NCI-H226 (cell line): ENCODE measurements at regions not wholly inside any gene's neighbourhood (a gene's known extent, or its start where the extent isn't known, plus 50 kb on each side); places are given as distances from the start of the nearest gene placed in this dataset.

ENCODE experiments used
- DNase-seq: peaks from one replicate; pipeline ENCODE4 v3.0.0-alpha.2; 2015

- no peak for DNase-seq
Measured at GRCh38 chr12:90020436-90020835, 311.8 kb upstream of the ATP2B1 start.

DNA sequence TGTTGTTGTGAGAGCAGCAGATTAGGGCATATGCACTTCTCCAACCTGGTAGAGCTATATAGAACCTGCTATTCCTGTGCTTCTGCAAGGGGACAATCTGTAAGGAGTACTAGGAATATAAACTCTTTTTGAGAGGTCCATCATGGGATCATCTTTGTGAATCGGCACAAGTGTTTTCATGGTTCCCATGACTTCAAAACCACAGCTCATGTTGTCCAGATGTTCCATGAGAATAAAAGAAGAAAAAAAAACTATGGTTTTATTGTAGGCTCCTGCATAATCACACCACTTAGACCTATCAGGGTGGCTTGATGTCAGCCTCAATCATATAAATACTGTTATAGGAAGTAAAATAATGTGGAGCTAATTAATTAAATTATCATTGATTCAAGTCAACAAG lies 311.4 kb upstream of the ATP2B1 start:
- no peak for DNase-seq

- no peak for DNase-seq
Measured at GRCh38 chr12:90017316-90017715, 308.7 kb upstream of the ATP2B1 start.

DNA sequence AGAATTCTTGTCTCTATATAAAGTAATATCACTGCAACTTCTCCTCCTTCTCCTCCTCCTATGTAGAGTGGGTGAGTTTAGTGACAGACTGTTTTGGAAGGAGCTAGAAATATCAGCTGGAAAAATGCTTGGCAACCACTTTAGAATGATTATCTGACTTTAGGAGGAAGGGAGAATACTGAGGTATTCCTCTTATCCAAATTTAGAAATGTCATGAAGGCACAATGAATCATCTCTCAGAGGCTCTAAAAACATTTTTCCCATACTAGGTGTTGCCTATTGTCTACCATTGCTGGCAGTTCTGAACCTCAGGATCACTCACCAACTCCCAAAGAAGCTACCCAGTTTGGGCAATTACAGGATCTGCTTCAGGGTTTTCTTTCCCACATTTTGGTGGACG lies 306.6 kb upstream of the ATP2B1 start:
- peak; percentile 64 for DNase-seq

GRCh38 chr12:90013409-90013808 lies 304.8 kb upstream of the ATP2B1 start:
- no peak for DNase-seq

- DNase-seq = no peak
Measured at GRCh38 chr12:90010089-90010488, 301.5 kb upstream of the ATP2B1 start.

DNA sequence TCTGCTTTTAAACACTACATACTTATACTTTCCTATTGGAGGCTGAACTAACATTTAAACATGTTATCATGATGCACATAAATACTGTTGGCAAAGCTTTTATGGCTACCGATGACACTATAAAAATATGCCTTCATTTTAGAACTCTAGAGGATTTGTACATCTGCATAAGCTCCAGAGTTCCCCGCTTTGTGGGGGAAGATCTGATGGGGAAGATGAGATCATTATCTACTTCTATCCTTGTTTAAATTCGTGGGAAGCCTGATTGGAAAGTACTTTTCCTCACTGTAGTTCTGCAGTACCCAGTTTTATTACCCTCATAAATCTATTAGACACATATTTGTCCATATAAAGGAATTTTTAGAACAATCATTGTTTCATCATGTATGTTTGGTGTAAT lies 299.6 kb upstream of the ATP2B1 start:
- DNase-seq = no peak

GRCh38 chr12:90004319-90005074 lies 295.9 kb upstream of the ATP2B1 start:
- no peak for DNase-seq

DNA sequence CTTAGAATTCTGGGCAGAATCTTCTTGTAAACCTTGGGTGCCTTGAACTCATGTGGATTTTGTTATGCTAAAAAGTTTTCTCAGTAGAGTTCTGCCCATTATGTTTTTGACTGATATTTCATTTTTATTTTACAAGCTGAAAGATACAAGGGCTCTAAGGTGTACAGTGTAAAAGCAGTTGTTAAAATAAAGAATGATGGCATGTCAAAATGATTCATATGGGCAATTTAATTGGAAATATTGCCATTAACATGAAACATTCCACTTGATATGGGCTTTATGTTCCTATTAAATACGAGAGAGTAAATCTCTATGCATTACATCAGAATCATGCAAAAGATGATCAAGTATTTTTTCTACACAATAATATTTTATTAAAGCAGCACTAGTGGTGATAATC lies 295.1 kb upstream of the ATP2B1 start:
- DNase-seq = no peak

DNA sequence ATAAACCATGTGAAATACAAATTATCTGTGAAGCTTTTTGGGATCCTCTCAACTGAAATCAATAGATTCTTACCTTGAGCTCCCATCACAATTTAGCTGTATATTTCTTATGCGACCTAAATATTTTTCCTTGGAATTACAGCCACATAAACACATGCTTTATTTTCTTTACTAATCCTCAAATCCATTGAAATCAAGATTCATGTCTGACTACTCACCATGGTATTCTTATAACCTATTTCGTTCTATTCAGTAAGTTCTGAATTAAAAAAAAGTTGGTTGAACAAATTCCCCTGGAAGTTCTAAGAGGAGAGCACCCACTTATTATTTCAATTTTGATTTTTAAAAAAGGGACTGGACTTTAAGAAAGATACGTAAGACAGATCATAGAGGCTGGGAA lies 292.1 kb upstream of the ATP2B1 start:
- DNase-seq = no peak

GRCh38 chr12:89999699-90000505 lies 291.3 kb upstream of the ATP2B1 start:
- DNase-seq = peak; percentile 28

DNA sequence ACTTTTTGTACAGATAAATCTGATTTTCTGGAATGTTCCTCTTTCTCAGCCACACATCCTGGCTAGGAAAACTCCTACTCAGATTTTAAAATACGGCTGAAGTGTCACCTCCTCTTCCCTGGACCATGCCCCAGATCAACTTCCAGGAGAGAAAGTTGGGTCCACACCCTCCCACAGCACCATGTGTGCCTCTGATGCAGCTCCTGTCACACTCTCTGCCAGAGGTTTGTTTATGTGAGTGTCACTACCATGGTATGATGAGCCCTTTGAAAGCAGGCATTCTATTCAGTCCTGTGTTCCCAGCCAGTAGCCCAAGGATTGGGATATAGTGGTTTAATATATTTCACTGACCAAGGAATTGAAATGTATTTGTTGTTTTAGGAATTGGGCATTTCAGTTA lies 287.2 kb upstream of the ATP2B1 start:
- no peak for DNase-seq

DNA sequence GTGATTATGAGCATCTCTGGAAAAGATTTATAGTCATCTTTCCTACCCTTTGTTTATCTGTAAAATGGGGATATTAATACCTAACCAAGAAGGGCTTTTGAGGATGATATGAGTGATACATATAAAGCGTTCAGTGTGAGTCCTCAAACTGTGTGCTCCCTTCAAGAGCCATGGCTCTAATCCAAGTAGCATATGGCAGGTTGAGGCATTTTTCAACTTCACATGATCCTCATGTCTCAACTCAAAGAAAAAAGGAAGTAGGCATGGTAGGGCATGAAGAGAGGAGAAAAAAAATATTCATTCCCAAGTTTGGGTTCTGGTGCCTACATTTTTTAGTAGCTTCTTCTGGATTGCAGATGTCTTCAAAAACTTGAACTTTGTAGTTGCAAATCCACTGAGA lies 286.3 kb upstream of the ATP2B1 start:
- DNase-seq = no peak

DNA sequence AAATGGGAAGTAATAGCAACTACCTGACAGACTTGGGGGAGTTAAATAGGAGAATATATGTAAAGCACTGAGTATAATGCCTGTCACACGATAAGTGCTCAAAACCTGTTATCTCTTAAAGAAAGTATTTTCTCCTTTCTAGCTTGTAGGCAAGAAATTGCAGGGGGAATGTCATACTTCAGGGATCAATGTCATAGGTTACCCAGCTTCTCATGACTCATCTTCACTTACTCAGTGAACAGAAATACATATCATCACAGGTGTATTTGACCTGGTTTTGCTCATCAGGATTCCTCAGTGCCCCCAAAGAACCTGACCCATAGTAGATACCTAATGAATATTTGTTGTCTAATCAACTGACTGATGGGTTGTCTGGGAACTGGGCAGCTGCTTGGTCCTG lies 285.0 kb upstream of the ATP2B1 start:
- no peak for DNase-seq

DNA sequence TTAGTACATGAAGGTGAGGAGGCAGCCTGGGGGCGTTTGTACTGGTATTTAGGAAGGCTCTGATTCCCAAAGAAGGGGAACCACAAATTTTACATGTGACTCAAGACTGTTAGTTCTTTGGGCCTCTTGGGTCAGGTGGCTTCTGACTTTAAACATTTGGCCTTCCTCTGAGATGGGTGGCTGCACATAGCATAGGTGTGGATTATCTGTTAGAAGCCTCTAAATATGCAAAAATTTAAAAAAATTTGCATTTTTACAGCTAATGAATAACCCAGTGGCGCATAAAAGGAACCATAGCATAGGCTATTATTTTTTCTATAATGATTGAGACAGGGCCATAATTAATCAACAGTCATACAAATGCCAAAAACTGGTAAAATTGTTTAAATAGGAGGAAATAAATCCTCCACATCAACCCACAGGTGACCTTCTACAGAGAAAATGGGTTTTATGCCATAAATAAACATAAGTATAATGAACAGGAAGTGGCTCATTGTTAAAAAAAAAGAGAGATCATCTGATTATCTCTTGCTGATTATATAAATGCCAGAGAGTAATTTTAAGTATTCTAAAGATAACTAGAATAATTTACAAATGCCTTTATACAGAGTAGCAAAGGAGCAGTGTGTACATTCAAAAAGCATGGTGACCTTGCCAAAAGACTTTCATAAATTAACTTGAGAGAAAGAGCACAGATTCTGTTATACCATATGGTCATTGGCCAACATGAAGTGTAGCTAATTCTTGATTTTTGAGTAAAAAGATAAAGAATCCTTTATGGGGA lies 284.2 kb upstream of the ATP2B1 start:
- no peak for DNase-seq

GRCh38 chr12:89991807-89992590 lies 283.4 kb upstream of the ATP2B1 start:
- no peak for DNase-seq

DNA sequence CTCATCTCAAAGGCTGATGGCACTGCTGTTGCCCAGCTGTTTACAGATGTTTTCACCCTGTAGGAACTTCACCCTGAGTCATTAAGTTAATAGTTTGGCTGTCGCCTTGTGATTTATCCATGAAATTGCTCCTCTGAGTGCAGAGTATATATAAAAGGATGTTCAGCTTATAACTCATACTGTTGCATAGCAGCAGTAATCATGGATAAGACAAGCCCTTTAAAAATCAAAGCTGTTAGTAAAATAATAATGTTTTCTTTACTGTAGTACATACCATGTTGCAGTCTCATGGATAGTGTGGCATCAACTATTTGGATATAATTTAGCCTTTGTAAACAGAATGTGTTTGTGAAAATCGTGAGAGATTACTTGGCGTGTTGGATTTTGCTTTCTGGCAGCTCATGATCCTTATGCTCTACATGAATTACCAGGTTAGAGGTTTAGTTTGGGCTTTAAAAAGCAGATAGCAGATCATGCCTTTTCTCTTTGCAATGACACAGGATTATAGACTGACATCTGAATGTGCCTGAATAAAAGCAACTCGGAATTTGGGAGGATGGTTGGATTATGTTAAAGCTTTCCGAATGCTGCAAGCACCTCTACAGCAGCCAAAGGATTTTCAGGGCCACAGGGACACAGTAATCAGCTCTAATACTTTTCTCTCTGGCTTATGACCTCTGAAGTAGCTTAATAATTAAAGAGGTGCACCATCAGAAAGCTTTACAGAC lies 279.7 kb upstream of the ATP2B1 start:
- no peak for DNase-seq

- no peak for DNase-seq
Measured at GRCh38 chr12:89985935-89986334, 277.3 kb upstream of the ATP2B1 start.

DNA sequence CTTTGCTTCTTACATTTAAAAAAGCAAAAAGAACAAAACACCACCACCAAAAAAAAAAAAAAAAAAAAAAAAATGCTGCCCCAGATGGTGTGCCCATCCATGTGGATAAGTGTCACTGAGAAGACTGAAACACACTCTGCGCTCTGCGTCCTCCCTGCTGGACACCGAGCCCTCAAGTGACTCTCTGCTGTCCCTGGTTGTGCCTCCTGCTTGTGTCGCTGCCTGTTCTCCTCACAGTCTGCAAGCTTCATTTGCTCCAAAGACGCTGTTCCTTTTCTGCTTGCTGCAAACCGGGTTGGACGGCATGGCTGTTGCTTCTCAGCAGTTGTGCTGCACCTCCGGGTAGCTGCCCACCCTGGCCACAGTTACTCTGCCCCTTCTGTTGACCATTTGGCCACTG lies 276.2 kb upstream of the ATP2B1 start:
- no peak for DNase-seq

DNA sequence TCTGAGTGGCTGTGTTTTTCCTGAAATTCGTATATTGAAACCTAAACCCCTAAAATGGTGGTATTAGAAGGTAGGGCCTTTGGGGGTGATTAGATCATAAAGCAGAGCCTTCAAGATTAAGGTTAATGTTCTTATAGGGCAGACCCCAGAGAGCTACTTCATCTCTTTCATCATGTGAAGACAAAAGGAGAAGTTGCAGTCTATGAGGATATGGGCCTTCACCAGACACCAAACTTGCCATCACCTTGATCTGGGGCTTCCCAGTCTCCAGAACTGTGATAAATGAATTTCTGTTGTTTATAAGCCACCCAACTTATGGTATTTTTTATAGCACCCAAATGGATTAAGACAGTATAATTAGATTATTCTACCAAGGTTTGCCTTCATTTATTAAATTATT lies 275.0 kb upstream of the ATP2B1 start:
- DNase-seq = no peak

DNA sequence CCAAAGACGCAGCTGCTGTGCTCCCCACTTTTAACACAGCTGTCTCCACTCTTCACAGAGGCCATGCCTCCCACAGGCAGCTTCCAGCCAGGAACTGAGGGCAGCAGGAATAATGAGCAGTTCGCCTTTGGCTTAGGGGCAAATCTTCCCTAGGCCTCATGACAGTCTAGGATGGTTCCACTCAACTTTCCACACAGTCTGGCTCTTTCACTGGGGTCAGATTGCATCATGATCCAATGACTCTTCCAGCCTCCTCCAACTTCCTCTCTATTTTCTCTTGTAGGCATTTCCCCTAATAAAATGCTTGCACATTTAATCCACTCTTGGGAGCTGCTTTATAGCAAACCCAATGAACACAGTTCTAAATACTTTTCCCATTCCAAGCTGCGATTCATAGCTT lies 271.6 kb upstream of the ATP2B1 start:
- peak; percentile 70 for DNase-seq

DNA sequence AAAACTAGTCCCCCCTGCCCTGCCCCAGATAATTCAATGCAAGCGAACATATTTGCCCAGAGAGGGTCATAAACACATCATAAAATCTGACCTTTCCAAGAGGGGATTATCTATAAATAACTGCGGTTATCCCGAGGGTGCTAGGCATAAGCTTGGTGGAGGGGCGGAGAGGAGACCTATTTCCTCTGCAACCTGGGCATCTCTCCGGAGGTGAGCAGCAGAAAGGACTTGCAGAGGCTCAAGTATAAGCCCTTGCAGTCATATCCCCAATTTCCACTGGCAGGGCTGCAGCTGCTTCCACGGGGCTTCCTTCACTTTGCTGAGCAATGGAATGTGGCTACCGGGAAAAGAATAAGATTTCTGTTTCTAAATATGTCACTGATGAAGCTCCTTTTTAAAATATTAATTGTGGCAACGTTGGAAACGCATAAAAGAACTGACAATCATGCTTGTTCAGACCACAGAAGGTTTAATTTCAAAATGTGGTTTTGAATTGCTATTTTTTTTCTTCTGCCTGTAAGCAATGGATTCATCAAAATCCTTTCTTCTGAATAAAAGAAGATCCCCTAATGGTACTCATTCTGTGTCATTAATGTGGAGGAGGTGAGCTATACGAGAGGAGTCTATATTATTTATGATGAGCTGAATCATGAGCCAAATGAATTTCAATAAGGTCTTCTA lies 268.9 kb upstream of the ATP2B1 start:
- no peak for DNase-seq
